ENCODE measurements at regions not wholly inside any gene's neighbourhood (a gene's known extent, or its start where the extent isn't known, plus 50 kb on each side); places are given as distances from the start of the nearest gene placed in this dataset.

DNA sequence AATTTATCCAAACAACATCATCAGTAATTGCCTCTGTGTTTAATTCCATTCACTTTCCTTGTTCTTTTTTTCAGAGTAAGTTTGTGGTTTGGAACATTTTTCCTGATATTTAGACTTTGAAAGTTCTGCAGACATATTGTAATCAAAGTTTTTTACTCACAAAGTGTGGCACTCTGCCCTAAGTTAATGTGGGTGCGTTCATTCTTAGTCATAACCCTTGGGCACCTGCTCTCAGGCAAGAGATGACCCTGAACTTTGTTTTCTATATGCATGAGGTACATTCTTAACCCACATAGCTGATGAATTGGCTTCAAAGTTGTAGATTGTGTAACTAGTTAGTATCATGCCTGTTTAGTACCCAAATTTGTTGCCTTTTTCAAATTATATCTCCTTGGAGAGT is 424.3 kb downstream of the GRXCR1 start:
- no peaks in the 10 kb centered on the region for H3K9me3 ChIP-seq (ENCODE audit: severe bottlenecking)
- no peak for DNase-seq (ENCODE audit: low spot score)
- no peak overlapping the region for H3K4me3 ChIP-seq (ENCODE audit: severe bottlenecking)
- TF ChIP-seq, protein P1, sequence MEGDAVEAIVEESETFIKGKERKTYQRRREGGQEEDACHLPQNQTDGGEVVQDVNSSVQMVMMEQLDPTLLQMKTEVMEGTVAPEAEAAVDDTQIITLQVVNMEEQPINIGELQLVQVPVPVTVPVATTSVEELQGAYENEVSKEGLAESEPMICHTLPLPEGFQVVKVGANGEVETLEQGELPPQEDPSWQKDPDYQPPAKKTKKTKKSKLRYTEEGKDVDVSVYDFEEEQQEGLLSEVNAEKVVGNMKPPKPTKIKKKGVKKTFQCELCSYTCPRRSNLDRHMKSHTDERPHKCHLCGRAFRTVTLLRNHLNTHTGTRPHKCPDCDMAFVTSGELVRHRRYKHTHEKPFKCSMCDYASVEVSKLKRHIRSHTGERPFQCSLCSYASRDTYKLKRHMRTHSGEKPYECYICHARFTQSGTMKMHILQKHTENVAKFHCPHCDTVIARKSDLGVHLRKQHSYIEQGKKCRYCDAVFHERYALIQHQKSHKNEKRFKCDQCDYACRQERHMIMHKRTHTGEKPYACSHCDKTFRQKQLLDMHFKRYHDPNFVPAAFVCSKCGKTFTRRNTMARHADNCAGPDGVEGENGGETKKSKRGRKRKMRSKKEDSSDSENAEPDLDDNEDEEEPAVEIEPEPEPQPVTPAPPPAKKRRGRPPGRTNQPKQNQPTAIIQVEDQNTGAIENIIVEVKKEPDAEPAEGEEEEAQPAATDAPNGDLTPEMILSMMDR (IDR thresholded peaks at IDR 0.05; ENCODE audit: poor library complexity, severe bottlenecking), result no peak
- H3K27ac ChIP-seq (ENCODE audit: poor library complexity, severe bottlenecking), result peak overlapping the region; percentile 24
- H3K36me3 ChIP-seq (ENCODE audit: low read depth), result no peaks in the 10 kb centered on the region
- peak; percentile 97 for ATAC-seq (ENCODE audit: low read depth)
- H3K27me3 ChIP-seq (ENCODE audit: insufficient read depth, poor library complexity, severe bottlenecking), result no peaks in the 10 kb centered on the region
- peaks cover 4% of the 10 kb centered on the region for H3K4me1 ChIP-seq (ENCODE audit: insufficient read depth, poor library complexity, severe bottlenecking)

DNA sequence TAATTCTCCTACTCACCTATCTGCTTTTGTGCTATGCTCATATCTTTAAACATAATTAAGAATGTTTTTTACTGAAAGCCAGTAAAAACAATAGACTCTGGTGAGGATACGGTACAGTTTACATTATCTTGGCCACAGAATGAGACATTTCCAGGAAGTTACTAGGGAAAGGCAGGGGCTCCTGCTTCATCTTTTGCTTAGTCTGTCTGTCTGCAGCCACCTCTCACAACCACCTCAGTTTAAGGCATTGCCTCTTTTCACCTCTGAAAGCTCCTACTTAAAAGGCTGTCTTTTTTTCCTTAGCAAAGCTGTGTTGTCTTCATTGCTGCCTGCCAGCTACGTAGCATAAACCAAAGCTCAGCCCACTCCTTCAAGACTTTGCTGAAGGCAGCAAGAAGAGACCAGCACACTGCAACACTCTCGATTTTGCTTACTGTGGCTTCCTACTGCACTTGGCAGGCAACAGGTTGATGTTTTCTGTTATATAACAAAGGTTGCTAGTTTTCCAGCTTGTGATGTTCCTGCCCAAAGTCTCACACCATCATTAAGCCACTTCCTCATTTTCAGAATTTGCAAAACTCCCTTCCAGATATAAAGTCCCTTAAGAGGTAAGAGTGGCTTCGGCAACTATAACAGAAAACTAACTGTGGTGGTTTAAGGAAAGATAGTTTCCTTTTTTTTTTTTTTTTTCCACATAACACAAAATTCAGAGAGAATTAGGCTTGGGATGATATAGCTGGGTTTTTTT is 432.9 kb downstream of the GRXCR1 start:
- DNase-seq (ENCODE audit: low spot score) (no peak), ATAC-seq (ENCODE audit: low read depth) (0 out of 3 replicates have a peak, but pooled peaks have one; percentile 21)
- Histone ChIP-seq H3K27me3 (ENCODE audit: insufficient read depth, poor library complexity, severe bottlenecking) (no peaks in the 10 kb centered on the region), H3K4me1 (ENCODE audit: insufficient read depth, poor library complexity, severe bottlenecking) (peaks cover 12% of the 10 kb centered on the region), H3K36me3 (ENCODE audit: low read depth) (no peaks in the 10 kb centered on the region), H3K4me3 (ENCODE audit: severe bottlenecking) (no peak overlapping the region), H3K9me3 (ENCODE audit: severe bottlenecking) (no peaks in the 10 kb centered on the region), H3K27ac (ENCODE audit: poor library complexity, severe bottlenecking) (no peak overlapping the region)
- TF ChIP-seq, protein P1 (IDR thresholded peaks at IDR 0.05; ENCODE audit: poor library complexity, severe bottlenecking), result no peak

DNA sequence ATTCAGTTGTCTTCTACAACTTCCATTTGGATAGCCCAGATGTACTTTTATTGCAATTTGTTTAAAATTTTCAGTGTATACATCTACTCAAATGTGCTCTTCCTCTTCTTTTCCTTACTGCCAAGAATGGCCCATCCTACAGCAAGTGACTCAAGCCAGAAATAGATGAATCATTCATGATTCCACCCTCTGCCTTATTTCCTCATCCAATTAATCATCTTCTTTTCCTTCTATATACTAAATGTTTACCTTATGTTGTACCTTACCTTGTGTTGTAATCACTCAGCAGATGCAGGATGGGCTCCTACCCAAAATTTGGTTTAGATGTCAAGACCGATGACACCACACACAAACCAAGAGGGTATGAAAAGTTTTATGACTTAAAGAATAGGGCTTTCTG is 437.8 kb downstream of the GRXCR1 start:
- DNase-seq (ENCODE audit: low spot score) (no peak), ATAC-seq (ENCODE audit: low read depth) (peak; percentile 87)
- TF ChIP-seq, protein P1 (IDR thresholded peaks at IDR 0.05; ENCODE audit: poor library complexity, severe bottlenecking), result no peak
- H3K27ac ChIP-seq (ENCODE audit: poor library complexity, severe bottlenecking), result peak overlapping the region; percentile 89
- H3K36me3 ChIP-seq (ENCODE audit: low read depth), result no peaks in the 10 kb centered on the region
- no peaks in the 10 kb centered on the region for H3K9me3 ChIP-seq (ENCODE audit: severe bottlenecking)
- H3K4me1 ChIP-seq (ENCODE audit: insufficient read depth, poor library complexity, severe bottlenecking), result peaks cover 35% of the 10 kb centered on the region
- no peak overlapping the region for H3K4me3 ChIP-seq (ENCODE audit: severe bottlenecking)
- H3K27me3 ChIP-seq (ENCODE audit: insufficient read depth, poor library complexity, severe bottlenecking), result no peaks in the 10 kb centered on the region

DNA sequence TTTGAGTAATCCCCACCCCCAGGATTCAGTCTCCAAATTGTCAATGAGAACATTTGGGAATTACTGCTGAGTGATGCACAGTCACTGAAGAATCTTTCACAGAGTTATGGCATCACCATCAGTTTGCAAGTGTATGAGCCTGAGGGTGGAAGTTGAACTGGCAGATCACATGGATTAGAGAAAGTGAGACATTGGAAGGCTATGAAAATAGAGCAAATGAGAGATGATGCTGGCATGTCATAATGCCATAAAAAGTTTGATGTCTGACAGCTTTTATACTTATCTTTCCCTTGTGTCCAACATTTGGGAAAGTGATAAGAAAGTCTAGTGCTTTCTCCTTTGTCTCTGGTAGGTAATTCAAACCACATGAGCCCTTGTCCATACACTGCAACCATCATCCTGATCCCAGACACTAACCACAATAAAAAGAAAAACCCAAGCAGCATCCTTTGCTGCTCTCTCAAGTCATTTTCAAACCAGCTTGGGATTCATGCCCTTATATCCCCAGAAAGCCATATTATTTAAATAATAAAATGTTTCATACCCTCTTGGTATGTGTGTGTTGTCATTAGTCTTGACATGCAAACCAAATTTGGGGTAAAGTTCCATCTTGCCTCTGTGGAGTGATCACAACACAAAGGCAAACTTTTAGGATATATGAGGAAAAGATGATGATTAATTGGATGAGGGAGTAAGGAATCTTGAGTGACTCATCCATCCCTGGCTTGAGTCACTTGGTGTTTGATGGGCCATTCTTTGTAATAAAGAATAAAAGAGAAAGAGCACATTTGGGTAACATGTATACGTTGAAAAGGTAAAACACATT is 438.9 kb downstream of the GRXCR1 start:
- TF ChIP-seq, protein P1 (IDR thresholded peaks at IDR 0.05; ENCODE audit: poor library complexity, severe bottlenecking), result no peak
- peak; percentile 69 for ATAC-seq (ENCODE audit: low read depth)
- no peak for DNase-seq (ENCODE audit: low spot score)
- no peaks in the 10 kb centered on the region for H3K9me3 ChIP-seq (ENCODE audit: severe bottlenecking)
- no peak overlapping the region for H3K4me3 ChIP-seq (ENCODE audit: severe bottlenecking)
- H3K27ac ChIP-seq (ENCODE audit: poor library complexity, severe bottlenecking), result peak overlapping the region; percentile 89
- no peaks in the 10 kb centered on the region for H3K36me3 ChIP-seq (ENCODE audit: low read depth)
- H3K27me3 ChIP-seq (ENCODE audit: insufficient read depth, poor library complexity, severe bottlenecking), result no peaks in the 10 kb centered on the region
- peaks cover 35% of the 10 kb centered on the region for H3K4me1 ChIP-seq (ENCODE audit: insufficient read depth, poor library complexity, severe bottlenecking)
